ENCODE measurements at regions not wholly inside any gene's neighbourhood (a gene's known extent, or its start where the extent isn't known, plus 50 kb on each side); places are given as distances from the start of the nearest gene placed in this dataset.
"Not testable (repeated sequence)": the region's sequence is repeated elsewhere in the genome, so short reads cannot be mapped to it uniquely, and the experiment has no call there.

- H3K9me3 ChIP-seq (replicated peaks; ENCODE audit: control insufficient read depth, insufficient read depth, low read depth, low read length); CTCF ChIA-PET (ENCODE audit: low intra/inter-chr PET ratio); DNase-seq (ENCODE audit: extremely low read depth in 1 of 4, low spot score in 3 of 4); H3K4me1 ChIP-seq (replicated peaks in 1 of 2; ENCODE audit: control insufficient read depth in 2 of 2, insufficient read depth in 2 of 2, low read length in 2 of 2); H3K36me3 ChIP-seq (ENCODE audit: control insufficient read depth, insufficient read depth, low read length); H4K20me1 ChIP-seq (replicated peaks; ENCODE audit: control insufficient read depth, insufficient read depth, low read length); POLR2A ChIA-PET; intact Hi-C loops (cut with micrococcal nuclease); H2AFZ ChIP-seq (ENCODE audit: low read depth, low read length); H3K9ac ChIP-seq (ENCODE audit: insufficient read depth in 1 of 2, low read depth in 2 of 2, low read length in 2 of 2); FAIRE-seq; H3K4me3 ChIP-seq; H3K27me3 ChIP-seq (ENCODE audit: control insufficient read depth in 2 of 2, insufficient read depth in 2 of 2, low read length in 2 of 2); H3K4me2 ChIP-seq (ENCODE audit: insufficient read depth, low read length); in situ Hi-C loops (cut with MboI); ATAC-seq; H3K27ac ChIP-seq (ENCODE audit: extremely low read depth, low read depth, low read length); H3K79me2 ChIP-seq (ENCODE audit: control insufficient read depth, insufficient read depth, low read length); H3K9me1 ChIP-seq (ENCODE audit: control insufficient read depth, insufficient read depth, low read length); BruUV-seq (replicated peaks): not testable (repeated sequence)
- WGBS (ENCODE audit: insufficient coverage, low coverage, missing lambda C conversion rate) = 0% methylated on average over 1 of the region's 1 CpG
- peak; percentile 55 for TF ChIP-seq ZNF146 (CRISPR knock-in tag; IDR thresholded peaks at IDR 0.05; ENCODE audit: unreplicated experiment)
Observed at GRCh38 chr5:142519913-142520312, 166.0 kb downstream of the FGF1 start.

GRCh38 chr5:142517840-142518239, 168.1 kb downstream of the FGF1 start:
- no peaks in the 10 kb centered on the region for H4K20me1 ChIP-seq (replicated peaks; ENCODE audit: control insufficient read depth, insufficient read depth, low read length)
- WGBS (ENCODE audit: insufficient coverage, low coverage, missing lambda C conversion rate) = 0% methylated on average over 1 of the region's 1 CpG
- CTCF ChIA-PET (ENCODE audit: low intra/inter-chr PET ratio) = no interaction called here
- in situ Hi-C loops (cut with MboI) = no loop called here
- no peak for DNase-seq (ENCODE audit: extremely low read depth in 1 of 4, low spot score in 3 of 4)
- no peaks in the 10 kb centered on the region for H3K36me3 ChIP-seq (ENCODE audit: control insufficient read depth, insufficient read depth, low read length)
- H3K9me1 ChIP-seq (ENCODE audit: control insufficient read depth, insufficient read depth, low read length) = no peaks in the 10 kb centered on the region
- H3K4me1 ChIP-seq (replicated peaks in 1 of 2; ENCODE audit: control insufficient read depth in 2 of 2, insufficient read depth in 2 of 2, low read length in 2 of 2) = no peaks in the 10 kb centered on the region
- intact Hi-C loops (cut with micrococcal nuclease) = no loop called here
- H3K4me2 ChIP-seq (ENCODE audit: insufficient read depth, low read length) = no peak overlapping the region
- no TSS peak for BruUV-seq (replicated peaks)
- POLR2A ChIA-PET = interaction anchor here (0.6 to 1.5 kb wide), 2 partner anchors 12 to 1801 kb away, joined by 3 read pairs; no protein-coding TSS in a partner anchor
- no peak for FAIRE-seq
- ATAC-seq = no peak
- no peaks in the 10 kb centered on the region for H3K9me3 ChIP-seq (replicated peaks; ENCODE audit: control insufficient read depth, insufficient read depth, low read depth, low read length)
- no peak overlapping the region for H3K4me3 ChIP-seq
- no peak overlapping the region for H3K27ac ChIP-seq (ENCODE audit: extremely low read depth, low read depth, low read length)
- peaks cover 6 to 7% of the 10 kb centered on the region in 2 experiments; a peak in 3 of 5 replicates for H3K27me3 ChIP-seq (ENCODE audit: control insufficient read depth in 2 of 2, insufficient read depth in 2 of 2, low read length in 2 of 2)
- H2AFZ ChIP-seq (ENCODE audit: low read depth, low read length) = no peak overlapping the region
- no peaks in the 10 kb centered on the region for H3K79me2 ChIP-seq (ENCODE audit: control insufficient read depth, insufficient read depth, low read length)
- H3K9ac ChIP-seq (ENCODE audit: insufficient read depth in 1 of 2, low read depth in 2 of 2, low read length in 2 of 2) = no peak overlapping the region
- TF ChIP-seq ZNF318 (IDR thresholded peaks at IDR 0.05; ENCODE audit: borderline replicate concordance in 1 of 2, low read depth in 1 of 2) (no peak), ZBTB34 (CRISPR knock-in tag; IDR thresholded peaks at IDR 0.05) (no peak), XRCC4 (IDR thresholded peaks at IDR 0.05; ENCODE audit: extremely low read depth, insufficient read depth, insufficient read length) (no peak), ZNF316 (IDR thresholded peaks at IDR 0.05) (no peak), EGR1 (conservative IDR thresholded peaks at IDR 0.05) (no peak), TBP (optimal IDR thresholded peaks at IDR 0.05; ENCODE audit: low read depth, low read length) (no peak)

Data from K562 (cell line).